ENCODE measurements at regions not wholly inside any gene's neighbourhood (a gene's known extent, or its start where the extent isn't known, plus 50 kb on each side); places are given as distances from the start of the nearest gene placed in this dataset.

DNA sequence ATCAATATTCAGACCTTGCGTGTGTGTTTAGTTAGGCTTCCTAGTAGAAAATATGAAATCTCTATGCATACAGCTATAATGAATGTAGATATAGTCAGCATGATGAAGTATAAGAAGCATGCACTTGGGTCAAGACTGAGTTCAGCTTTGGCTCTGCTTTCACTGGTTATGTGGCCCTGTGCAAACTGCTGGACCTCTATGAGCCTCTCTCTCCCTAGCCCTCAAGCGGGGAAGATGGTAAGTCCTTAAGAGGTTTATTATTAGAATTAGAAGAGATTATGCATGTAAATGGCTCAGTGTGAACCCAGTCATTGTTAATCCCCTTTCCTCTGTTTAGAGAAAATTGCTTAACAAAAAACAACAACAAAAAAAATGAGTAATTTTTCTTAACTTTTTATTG, 178.8 kb upstream of the NXPH2 start:
- Histone ChIP-seq H3K4me3 (no peak overlapping the region), H3K9me3 (no peaks in the 10 kb centered on the region), H3K27me3 (no peaks in the 10 kb centered on the region), H3K4me1 (ENCODE audit: insufficient read depth) (no peaks in the 10 kb centered on the region), H3K36me3 (no peaks in the 10 kb centered on the region), H3K27ac (no peak overlapping the region)
- WGBS, 3 donors = 88 to 93% (median 91%) methylated on average over 2 of the region's 2 CpGs
- intact Hi-C loops (cut with DNase I) = no loop called here
- TF ChIP-seq POLR2A (IDR thresholded peaks at IDR 0.05) (no peak), EP300 (IDR thresholded peaks at IDR 0.05) (no peak)
- TF ChIP-seq, protein P1, sequence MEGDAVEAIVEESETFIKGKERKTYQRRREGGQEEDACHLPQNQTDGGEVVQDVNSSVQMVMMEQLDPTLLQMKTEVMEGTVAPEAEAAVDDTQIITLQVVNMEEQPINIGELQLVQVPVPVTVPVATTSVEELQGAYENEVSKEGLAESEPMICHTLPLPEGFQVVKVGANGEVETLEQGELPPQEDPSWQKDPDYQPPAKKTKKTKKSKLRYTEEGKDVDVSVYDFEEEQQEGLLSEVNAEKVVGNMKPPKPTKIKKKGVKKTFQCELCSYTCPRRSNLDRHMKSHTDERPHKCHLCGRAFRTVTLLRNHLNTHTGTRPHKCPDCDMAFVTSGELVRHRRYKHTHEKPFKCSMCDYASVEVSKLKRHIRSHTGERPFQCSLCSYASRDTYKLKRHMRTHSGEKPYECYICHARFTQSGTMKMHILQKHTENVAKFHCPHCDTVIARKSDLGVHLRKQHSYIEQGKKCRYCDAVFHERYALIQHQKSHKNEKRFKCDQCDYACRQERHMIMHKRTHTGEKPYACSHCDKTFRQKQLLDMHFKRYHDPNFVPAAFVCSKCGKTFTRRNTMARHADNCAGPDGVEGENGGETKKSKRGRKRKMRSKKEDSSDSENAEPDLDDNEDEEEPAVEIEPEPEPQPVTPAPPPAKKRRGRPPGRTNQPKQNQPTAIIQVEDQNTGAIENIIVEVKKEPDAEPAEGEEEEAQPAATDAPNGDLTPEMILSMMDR (IDR thresholded peaks at IDR 0.05) = no peak
- DNase-seq = no peak

GRCh38 chr2:138956116-138956515, 175.9 kb upstream of the NXPH2 start:
- WGBS, 3 donors = 41 to 66% (median 44%) methylated on average over 2 of the region's 2 CpGs
- Histone ChIP-seq H3K4me3 (no peak overlapping the region), H3K36me3 (no peaks in the 10 kb centered on the region), H3K4me1 (ENCODE audit: insufficient read depth) (no peaks in the 10 kb centered on the region), H3K9me3 (no peaks in the 10 kb centered on the region), H3K27ac (no peak overlapping the region), H3K27me3 (no peaks in the 10 kb centered on the region)
- DNase-seq = no peak
- TF ChIP-seq, protein P1 (IDR thresholded peaks at IDR 0.05) = no peak
- TF ChIP-seq POLR2A (IDR thresholded peaks at IDR 0.05) = no peak
- no peak for TF ChIP-seq EP300 (IDR thresholded peaks at IDR 0.05)
- intact Hi-C loops (cut with DNase I) = no loop called here

DNA sequence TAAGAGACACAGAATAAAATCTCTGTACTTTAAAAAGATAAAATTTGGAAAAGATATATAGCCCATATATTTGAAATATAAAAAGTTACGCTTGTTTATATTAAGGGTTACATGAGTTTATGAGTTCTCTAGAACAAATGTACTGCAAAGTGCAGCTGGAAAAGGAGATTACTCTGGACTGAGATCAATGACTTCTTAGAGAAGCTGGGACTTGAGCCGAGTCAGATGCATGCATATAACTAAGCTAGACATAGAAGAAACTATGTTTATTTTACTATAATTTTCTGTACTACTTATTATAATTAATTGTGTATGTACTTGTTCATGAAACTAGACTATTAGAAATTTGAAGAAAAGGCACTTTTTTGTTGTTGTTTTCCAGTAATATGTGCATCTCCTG, 170.3 kb upstream of the NXPH2 start:
- Histone ChIP-seq H3K27ac (no peak overlapping the region), H3K4me3 (no peak overlapping the region), H3K27me3 (no peaks in the 10 kb centered on the region), H3K4me1 (ENCODE audit: insufficient read depth) (no peaks in the 10 kb centered on the region), H3K36me3 (no peaks in the 10 kb centered on the region), H3K9me3 (no peaks in the 10 kb centered on the region)
- DNase-seq = no peak
- intact Hi-C loops (cut with DNase I) = no loop called here
- TF ChIP-seq, protein P1 (IDR thresholded peaks at IDR 0.05) = no peak
- TF ChIP-seq EP300 (IDR thresholded peaks at IDR 0.05) (no peak), POLR2A (IDR thresholded peaks at IDR 0.05) (no peak)
- 62 to 82% (median 62%) methylated on average over 2 of the region's 2 CpGs for WGBS, 3 donors

- Histone ChIP-seq H3K27ac (no peak overlapping the region), H3K27me3 (no peaks in the 10 kb centered on the region), H3K4me3 (no peak overlapping the region), H3K9me3 (no peaks in the 10 kb centered on the region), H3K36me3 (no peaks in the 10 kb centered on the region), H3K4me1 (ENCODE audit: insufficient read depth) (no peaks in the 10 kb centered on the region)
- no peak for TF ChIP-seq POLR2A (IDR thresholded peaks at IDR 0.05)
- TF ChIP-seq, protein P1 (IDR thresholded peaks at IDR 0.05) = no peak
- TF ChIP-seq EP300 (IDR thresholded peaks at IDR 0.05) = no peak
- no peak for DNase-seq
- intact Hi-C loops (cut with DNase I) = no loop called here
- 87 to 92% (median 89%) methylated on average over 3 of the region's 3 CpGs for WGBS, 3 donors
Measured at GRCh38 chr2:138949517-138949916, 169.3 kb upstream of the NXPH2 start.
